ENCODE measurements at regions not wholly inside any gene's neighbourhood (a gene's known extent, or its start where the extent isn't known, plus 50 kb on each side); places are given as distances from the start of the nearest gene placed in this dataset.
"Not testable (repeated sequence)": the region's sequence is repeated elsewhere in the genome, so short reads cannot be mapped to it uniquely, and the experiment has no call there.

DNA sequence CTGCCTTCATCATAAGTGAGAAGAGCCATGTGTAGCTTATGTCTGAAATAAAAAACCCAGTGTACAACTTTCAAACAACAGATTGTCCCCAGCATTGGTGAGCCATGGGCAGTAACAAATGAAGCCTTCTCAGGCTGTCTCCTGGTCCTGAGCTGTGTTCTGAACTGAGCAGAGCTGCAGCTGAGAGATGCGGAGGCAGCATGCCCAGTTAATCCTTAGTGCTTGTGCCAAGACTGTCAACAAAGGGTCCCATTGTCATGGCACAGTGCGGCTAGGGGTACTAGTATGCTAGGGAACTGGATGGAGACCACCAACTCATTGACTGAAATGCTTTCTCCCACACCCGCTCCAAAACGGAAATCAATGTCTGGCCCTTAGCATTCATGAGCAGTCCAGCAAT lies 154.3 kb downstream of the RMST start:
- DNase-seq: no peak

DNA sequence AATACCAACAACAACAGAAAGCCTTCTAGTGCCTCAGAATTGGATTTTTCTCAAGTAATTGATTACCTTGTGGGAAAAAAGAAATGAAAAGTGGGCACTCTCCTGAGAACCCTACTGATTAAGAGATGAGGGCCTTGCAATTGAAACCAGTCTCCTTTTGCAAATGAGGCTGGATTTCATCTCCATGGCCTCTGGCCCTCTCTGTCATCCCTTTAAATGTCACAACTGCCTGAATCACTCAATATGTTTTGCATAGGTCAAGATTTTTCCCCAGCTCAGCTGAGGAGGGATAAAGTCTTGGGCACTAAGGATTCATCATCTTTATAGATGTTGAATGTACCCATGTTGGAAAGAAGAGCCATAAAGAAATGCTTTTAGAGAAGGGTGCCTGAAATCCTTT lies 166.4 kb downstream of the RMST start:
- no peak for DNase-seq

DNA sequence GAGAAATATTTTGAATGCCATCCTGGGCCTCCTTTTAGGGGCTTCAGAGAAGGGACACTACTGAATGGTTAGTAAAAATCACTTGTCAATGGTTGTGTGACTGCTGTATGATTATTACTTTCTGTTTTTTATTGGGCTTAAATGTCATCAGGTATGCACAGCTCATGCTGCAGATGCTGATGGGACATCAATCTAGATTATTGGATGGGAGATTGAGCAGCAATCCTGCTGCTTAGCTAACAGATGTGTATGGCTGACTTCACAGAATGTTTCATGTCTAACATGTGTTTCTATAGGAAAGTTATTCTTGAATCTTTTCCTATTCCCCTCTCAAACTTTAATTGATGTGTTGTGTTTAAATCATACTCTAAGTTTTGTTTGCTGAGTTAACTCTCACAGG lies 166.8 kb downstream of the RMST start:
- DNase-seq: no peak

DNA sequence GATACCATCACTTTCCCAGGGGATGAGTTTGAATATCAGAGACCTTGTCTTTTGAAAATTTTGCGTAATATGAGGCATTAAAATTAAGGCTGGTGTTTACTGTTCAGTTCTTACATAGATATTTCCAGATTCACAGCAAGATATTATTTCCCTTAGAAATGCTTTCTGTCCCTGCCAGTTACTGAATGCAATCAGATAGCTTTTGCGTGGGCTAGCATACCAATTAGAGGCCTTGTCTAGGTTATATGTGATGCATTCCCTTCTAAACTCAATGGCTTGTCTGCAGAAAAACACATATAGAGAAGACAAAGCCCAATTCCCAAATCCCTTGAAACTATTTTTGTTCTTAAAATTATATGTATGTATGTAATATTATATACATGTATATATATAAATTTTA lies 167.8 kb downstream of the RMST start:
- DNase-seq: no peak

DNA sequence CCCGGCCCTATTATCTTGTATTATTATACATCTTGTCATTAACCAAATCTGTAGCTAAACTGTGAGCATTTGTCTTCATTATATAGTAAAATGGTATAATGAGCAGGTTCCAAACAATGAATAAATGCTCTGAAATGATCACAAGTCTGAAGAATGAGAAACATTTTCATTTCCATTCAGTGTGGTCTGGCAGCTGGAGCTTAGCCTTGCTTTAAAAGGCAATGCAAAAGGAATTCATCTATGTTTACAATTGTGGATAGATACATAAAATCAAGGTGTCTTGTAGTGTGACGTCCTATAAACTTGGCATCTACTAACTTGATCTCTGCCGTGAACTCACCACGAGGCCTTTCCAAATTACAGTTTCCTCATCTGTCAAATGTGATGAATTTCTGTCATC lies 168.3 kb downstream of the RMST start:
- DNase-seq: no peak

DNA sequence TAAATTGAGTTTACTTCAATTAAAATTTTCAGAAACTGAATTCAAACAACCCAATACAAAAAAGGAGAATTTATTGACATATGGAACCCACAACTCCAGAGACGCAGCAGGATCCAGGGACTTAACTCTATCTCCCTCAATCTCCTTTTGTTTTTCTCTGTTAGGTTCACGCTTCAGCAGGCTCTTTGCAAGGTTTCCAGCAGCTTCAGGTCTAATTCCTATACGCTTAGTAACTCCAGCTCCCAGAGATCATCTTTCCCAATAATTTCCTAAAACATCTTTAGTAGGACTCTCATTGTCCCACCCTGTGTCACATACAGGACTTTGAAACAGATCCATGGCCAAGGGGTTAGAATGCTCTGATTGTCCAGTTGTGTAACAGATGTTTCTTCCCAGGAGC lies 175.2 kb downstream of the RMST start:
- no peak for DNase-seq

DNA sequence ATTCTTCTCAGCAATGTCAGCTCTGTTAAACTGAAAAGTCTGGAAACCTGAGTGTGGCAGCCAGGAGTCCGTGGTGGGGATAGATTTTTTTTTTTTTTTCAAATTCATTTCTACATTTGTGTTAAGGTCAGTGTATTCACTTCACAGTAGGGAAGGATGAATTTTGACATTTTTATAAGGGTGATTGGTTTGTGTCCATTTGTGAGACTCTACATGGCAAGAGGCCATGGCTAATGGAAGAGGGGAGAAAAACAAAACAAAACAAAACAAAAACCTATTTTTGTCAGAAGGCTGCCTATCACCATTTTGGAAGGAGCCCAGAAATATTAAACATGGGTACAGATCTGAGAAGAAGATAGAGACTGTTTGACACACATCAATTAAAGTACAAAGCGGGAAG lies 176.1 kb downstream of the RMST start:
- no peak for DNase-seq

DNA sequence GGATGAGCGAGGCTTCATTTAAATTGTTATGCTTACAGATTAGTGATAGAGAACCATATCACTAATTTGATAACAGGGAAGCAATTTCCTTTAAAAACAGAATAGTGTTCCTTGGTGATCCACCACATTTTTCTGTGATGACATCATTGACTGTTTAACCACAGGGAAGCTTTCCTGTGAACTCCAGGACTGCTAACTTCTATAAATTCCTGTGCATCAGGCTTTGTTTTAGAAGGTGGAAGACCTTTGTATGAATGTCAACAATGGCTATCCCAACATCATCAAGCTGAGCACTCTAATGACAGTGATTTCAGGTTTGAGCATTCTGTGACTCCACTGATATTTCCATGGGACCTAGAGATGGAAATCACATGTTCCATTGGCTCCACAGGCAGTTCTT lies 177.1 kb downstream of the RMST start:
- no peak for DNase-seq

DNA sequence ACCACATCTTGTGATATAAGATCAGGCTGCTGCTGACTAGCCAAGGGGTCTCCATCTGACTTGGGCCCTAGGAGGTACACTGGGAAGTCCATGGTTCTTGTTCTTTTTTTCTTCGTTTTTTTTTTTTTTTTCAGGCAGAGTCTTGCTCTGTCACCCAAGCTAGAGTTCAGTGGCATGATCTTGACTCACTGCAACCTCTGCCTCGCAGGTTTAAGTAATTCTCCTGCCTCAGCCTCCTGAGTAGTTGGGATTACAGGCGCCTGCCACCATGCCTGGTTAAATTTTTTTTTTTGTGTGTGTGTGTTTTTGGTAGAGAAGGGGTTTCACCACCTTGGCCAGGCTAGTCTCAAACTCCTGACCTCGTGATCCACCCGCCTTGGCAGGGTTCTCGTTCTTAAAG lies 178.2 kb downstream of the RMST start:
- no peak for DNase-seq

DNA sequence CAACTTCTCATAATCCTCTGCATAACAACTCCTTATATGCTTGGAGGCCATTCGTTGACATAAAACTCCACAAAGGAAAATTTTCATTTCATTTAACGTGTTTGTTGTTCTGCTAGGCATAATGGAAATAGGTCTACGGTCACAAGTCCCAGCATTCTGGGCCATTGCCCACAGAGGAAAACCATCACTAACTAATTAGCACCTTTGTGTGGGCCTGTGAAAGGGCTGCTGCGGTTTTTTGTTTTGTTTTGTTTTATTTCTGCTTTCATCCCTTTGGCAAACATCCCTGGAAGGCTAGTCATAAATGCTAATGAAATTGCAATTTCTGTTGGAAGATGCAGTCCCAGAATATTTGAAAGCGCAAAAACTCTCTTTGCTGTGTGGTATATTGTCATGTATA lies 180.3 kb downstream of the RMST start:
- no peak for DNase-seq

DNA sequence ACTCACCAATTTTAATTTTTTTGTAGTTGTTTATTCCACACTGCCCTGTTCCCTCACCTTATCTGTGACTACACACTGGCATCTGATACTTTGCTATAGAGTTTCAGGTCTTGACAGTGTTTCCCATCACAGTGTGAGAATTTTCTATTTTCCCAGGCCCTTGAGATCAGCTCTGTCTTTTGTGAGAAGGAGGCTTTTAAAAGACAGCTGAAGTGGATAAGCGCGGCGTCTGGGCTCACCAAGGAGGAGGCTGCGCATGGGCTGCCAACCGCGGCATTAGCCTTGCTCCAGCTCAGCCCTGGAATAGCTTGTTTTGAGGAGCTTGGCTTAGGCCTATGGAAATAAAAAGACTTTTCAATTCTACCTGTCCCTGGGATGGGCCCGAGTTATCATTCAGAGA lies 181.3 kb downstream of the RMST start:
- no peak for DNase-seq

DNA sequence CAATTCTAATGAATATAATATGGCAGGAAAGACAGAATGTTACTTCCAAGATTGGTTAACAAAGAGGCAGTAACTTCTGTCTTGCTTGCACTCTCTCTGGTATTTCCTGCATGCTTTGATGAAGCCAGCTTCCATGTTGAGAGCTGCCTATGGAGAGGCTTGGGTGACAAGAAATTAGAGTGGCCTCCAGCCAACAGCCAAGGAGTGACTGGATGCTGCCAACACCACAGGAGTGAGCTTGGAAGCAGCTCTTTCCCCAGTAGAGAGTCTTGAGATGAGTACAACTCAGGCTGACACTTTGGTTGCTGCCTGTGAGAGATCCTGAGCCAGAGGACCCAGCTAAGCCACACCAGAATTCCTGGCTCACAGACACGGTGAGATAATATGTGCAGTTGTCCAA lies 183.1 kb downstream of the RMST start:
- DNase-seq: no peak

DNA sequence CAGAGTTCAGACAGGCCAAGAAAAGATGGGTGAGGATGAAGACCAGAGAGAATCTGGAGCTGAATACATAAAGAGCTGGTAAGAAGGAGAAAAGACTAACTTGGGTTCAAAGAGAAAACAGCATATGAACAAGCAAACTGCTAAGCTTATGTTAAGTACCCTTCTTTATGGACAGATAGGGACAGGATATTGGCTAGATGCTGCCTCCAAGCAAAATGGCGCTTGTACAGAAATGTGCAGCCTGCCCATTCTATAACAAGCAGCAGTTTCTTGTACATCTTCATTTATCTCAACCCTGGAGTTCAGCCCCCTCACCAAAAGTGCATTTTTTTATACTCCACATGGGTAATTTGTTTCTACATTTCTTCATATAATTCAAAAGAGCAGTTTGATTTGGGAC lies 184.5 kb downstream of the RMST start:
- DNase-seq: no peak

DNA sequence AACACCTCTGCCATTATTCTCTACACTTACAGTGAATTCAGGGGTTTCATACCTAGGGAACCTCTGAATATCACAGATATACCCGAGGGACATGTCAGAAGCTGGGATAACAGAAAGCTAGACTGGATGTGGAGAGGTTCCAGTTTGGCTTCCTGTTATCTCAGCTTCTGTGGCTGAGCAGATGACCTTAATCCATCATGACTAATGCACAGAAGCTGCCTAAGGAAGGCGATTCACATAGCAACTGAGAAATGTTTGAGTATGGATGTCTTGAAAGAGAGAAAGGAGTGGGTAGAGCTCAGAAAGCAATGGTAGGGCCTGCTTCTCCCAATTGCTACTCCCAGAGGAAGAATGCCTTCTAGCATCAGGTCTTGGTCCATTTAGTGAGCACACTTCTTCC lies 187.6 kb downstream of the RMST start:
- DNase-seq: no peak

DNA sequence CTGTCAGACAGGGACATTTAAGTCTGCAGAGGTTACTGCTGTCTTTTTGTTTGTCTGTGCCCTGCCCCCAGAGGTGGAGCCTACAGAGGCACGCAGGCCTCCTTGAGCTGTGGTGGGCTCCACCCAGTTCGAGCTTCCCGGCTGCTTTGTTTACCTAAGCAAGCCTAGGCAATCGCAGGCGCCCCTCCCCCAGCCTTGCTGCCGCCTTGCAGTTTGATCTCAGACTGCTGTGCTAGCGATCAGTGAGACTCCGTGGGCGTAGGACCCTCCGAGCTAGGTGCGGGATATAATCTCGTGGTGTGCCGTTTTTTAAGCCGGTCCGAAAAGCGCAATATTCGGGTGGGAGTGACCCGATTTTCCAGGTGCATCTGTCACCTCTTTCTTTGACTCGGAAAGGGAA lies 193.9 kb downstream of the RMST start:
- DNase-seq: not testable (repeated sequence)

DNA sequence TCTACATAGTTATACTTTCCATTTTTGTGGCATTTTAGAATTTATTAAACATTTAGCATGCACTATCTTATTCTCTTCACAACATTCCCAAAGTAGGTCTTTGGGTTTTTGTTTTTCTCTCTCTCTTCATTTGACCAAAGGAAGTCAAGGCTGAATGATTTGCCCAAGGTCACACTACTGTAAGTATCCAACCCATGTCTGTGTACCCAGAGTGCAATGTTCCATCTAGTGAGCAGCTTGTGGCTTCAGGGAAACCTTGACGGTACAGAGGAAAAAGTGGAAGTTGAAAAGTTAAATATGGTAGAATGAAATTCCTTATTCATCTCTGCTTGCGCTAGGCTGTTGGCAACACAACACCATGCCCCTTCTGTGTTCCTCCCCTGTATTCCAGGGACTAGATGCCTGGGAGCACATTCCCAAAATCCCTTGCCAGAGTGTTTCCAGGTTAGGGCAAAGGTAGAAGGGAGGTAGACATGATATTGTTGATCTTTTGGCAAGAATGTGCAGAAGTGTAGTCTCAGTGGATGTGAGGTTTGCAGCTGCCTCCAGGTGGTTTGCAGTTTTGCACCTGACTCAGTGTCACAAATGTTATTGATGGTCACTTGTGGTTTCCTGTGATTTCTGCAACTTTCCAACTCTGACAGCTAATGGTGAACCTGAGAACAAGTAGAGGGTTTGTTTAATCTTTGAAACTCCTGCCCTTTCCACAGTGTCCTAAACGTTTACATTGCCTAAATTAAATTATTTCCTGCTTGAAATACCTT lies 196.7 kb downstream of the RMST start:
- no peak for DNase-seq

DNA sequence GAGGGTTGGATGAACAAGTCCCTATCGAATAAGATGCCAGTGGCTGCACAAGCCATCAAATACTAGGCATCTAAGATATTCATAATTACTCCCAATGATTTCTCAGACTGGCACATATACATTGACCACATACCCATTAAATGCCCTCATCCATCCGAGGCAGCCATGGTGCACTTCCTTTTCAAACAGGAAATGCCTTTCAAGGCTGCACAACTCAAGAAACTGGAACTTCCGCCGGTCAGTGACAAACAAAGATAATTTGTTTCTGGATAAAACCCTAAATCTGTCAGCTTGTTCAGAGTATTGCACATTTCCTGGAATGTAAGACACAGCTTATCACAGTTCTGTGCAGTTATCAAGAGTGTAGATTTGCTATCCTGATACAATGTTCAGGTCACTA lies 203.7 kb downstream of the RMST start:
- no peak for DNase-seq

DNA sequence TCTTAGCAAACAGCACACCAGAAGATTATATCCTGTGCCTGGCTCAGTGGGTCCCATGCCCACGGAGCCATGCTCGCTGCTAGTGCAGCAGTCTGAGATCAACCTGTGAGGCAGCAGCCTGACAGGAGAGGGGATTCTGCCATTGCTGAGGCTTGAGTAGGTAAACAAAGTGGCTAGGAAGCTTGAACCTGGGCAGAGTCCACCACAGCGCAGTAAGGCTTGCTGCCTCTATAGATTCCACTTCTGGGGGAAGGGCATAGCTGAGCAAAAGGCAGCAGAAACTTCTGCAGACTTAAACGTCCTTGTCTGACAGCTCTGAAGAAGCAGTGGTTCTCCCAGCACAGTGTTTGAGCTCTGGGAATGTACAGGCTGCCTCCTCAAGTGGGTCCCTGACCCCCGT lies 210.3 kb downstream of the RMST start:
- DNase-seq: no peak

DNA sequence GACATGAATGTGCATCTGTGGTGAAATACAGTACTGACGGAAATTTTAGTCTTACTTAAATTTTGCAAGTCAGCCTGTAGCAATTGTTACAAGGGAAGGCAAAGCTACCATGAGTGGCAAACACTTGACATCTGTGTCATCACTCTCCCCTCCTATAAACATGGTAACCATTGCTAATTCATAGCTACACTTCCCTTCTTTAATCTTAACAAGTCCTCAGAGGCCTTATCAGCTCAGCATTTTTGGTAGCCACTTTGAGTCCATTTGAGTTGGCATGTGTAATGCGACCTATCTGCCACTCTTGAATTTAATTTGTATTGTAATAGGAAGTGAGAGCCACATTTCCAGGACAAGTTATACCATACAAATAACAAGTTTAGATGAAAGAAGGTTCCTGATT lies 218.1 kb downstream of the RMST start:
- no peak for DNase-seq

DNA sequence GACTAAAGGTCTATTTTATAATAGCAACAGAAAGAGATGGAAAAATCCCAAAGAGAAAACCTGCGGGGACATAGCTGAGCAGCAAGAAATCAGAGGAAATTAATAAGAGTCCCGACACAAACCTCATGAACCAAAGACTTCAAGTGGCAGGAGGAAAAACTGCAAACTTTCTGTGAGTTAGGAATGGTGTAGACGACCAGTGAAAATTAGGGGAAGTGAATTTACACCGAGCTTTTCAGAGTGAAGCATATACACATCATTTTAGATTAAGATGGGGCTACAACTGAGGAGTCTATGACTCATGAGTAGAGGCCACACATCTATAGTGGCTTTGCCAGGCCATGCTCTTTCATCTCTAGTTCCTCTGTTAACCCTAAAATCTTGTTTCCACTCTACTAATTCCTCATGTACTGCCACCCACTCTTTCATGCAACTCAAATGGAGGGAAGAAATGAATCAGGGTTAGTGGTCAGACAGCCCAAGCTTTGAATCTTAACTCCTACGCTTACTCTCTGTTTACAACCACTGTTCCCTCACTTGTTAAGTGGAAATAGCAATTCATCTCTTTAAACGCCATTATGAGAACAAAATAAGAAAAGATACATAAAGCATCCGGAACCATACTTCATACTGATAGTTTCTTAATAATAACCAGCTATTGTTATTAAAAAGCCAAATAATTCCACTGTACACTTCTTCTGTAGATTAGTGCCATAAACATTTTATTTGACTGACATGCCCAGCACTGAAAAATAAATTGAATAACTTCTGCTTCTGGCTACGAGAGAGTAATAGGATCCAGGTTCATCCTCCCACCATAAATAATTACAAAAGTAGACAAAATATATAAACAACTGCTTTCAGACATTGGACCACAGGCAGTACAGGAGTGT lies 219.3 kb downstream of the RMST start:
- no peak for DNase-seq

DNA sequence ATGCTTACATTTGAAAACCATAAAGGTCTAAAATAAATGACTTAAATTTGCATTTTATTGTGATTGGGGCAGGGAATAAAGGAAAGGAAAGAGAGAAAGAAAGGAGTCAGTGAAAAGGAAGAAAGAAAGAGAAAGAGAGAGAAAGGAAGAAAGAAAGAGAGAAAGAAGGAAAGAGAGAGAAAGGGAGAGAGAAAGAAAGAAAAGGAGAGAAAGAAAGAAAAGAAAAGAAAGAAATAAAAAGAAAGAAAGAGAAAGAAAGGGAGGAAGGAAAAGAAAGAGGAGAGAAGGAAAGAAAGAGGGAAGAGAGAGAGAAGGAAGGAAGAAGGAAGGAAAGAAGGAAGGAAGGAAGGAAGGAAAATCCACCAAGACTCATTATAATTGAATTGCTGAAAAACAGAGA lies 222.8 kb downstream of the RMST start:
- no peak for DNase-seq

DNA sequence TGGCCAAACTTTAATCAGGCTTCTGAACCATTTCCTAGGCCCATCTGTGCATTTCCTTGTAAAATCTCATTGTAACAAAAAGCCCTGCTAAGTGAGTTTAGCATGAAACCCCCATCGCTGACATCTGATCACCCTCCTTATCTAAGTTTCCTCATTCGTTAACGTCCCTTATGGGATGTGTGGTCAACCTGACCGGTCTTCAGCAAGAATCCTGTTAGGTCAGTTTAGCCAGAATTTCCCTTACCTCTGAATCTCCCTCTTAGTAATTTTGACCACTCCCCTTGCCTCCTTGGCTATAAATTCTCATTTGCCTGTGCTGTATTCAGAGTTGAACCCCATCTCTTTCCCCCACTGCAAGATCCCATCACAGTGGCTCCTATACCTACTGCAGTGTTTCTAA lies 239.3 kb downstream of the RMST start:
- DNase-seq: no peak

DNA sequence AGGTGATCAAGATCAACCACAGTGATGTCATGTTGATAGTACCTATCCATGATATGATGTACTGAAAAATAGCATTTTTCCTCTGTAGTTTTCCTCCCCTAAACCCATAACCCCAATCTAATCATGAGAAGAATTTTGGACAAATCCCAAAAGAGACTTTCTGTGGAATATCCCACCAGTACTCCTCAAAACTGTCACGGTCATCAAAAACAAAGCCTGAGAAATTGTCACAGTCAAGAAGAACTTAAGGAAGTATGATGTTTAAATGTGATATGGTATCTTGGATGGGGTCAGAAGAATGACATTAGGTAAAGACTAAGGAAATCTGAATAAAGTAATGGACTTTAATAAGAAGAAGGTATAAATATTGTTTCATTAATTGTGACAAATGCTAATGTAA lies 248.8 kb downstream of the RMST start:
- no peak for DNase-seq

DNA sequence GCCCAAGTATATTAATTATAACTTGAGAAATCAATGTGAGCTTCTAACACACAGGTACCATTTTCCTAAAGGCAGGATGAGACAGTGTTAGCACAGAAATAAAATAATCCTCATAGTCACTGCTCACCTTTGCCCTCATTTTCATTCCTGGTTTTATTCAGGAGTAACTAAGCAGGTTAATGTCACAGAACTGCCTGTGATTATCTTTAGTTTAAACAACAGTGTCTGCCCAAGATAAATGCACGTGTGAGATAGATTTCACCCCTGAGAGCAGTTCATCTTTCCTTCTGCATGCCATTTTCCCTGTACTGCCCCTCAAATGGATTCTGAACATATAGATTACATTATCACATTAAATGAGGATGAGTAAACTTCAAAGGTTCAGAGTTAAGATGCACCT lies 250.7 kb downstream of the RMST start:
- DNase-seq: no peak

DNA sequence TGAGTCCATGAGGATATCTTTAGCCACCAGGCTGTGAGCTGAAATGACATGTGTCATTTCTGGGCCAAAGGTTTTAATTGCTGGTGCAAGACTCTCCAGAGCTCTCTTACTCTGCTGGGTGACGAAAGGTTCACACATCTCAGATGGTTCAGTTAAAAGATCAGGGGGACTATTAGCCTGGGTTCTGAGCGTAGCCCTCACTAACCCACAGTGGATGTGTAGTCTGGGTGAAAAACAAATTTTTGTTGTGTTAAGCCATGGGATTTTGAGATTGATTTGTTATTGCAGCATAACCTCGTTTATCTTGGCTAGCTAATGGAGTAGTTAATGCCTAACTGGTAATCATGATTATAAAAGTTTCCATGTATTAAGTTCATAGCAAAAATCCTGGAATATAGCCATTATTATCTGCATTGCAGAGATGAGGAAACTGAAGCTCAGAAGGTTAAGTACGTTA lies 251.5 kb downstream of the RMST start:
- no peak for DNase-seq
